Skeletal muscle tissue (tissue), 3 donors: ENCODE measurements at regions not wholly inside any gene's neighbourhood (a gene's known extent, or its start where the extent isn't known, plus 50 kb on each side); places are given as distances from the start of the nearest gene placed in this dataset.

Experiments used
- H3K27ac ChIP-seq: one replicate; pipeline ENCODE4 v1.7.0; 2013; ENCODE audit warnings: mild to moderate bottlenecking, low read depth, low read length, inconsistent platforms
- H3K27me3 ChIP-seq, 3 donors: one replicate each; pipeline ENCODE4 v1.7.0; 2013; ENCODE audit warnings: low read length in 3 of 3; ENCODE audit not compliant: control insufficient read depth in 3 of 3, insufficient read depth in 3 of 3
- H3K36me3 ChIP-seq, 3 donors: one replicate each; pipeline ENCODE4 v1.7.0; 2013; ENCODE audit warnings: low read length in 3 of 3; ENCODE audit not compliant: control insufficient read depth in 3 of 3, insufficient read depth in 3 of 3
- H3K4me1 ChIP-seq, 3 donors: one replicate each; pipeline ENCODE4 v1.7.0; 2013; ENCODE audit warnings: low read length in 3 of 3, mild to moderate bottlenecking in 3 of 3; ENCODE audit not compliant: control insufficient read depth in 3 of 3, insufficient read depth in 3 of 3
- H3K4me3 ChIP-seq, 3 donors: one replicate each; pipeline ENCODE4 v1.7.0; 2013; ENCODE audit warnings: low read length in 3 of 3
- H3K9ac ChIP-seq, 3 donors: one replicate each; pipeline ENCODE4 v1.7.0; 2013; ENCODE audit warnings: low read length in 3 of 3, mild to moderate bottlenecking in 3 of 3, moderate library complexity in 2 of 3, low read depth in 1 of 3
- H3K9me3 ChIP-seq, 3 donors: one replicate each; pipeline ENCODE4 v1.7.0; 2013; ENCODE audit warnings: low read length in 3 of 3; ENCODE audit not compliant: control insufficient read depth in 3 of 3
- donor health status: Osteomylitis.

DNA sequence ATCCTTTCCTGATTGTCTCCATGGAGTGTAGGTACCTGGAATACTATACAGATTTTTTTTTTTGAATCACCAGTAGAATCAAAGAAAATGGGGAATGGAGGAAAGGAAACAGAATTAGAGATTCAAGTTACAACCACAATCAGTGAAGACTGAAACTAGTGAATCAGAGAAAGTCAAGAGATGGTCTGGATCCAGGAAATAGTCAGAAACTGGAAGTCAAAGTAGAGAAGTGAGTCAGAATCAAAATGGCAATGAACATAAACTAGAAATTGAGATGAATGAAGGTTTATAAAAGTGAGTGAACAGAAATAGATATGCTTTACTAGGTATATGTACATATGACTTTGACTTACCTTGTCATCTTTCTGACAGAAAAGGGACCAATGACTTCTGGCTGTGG, 579.0 kb downstream of the PLCL1 start:
- H3K9me3 ChIP-seq = no peaks in the 10 kb centered on the region
- H3K27ac ChIP-seq = no peak overlapping the region
- H3K4me1 ChIP-seq = no peaks in the 10 kb centered on the region
- H3K27me3 ChIP-seq = no peaks in the 10 kb centered on the region
- H3K36me3 ChIP-seq = no peaks in the 10 kb centered on the region
- no peak overlapping the region for H3K4me3 ChIP-seq
- no peak overlapping the region for H3K9ac ChIP-seq

DNA sequence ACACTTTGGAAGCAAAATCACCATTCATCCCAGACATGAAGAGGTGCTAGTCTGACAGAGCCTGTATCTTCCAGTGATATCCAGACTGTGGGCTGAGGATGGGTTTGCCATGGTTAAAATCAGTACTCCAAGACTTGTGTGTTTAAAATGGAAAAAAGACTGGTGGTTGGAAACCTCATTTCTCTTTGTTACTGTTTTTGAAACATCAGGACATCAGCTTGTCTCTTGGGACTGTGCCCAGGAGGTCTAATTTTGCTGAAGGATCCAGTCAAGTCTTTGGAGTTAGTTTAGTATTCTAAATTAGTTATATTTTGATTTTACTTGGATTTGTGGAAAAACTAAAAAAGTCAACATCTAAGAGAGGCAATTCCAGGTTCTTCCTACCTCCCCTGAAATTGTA, 578.4 kb downstream of the PLCL1 start:
- H3K4me3 ChIP-seq = no peak overlapping the region
- no peak overlapping the region for H3K9ac ChIP-seq
- no peaks in the 10 kb centered on the region for H3K36me3 ChIP-seq
- no peak overlapping the region for H3K27ac ChIP-seq
- H3K4me1 ChIP-seq = no peaks in the 10 kb centered on the region
- H3K9me3 ChIP-seq = no peaks in the 10 kb centered on the region
- H3K27me3 ChIP-seq = no peaks in the 10 kb centered on the region

DNA sequence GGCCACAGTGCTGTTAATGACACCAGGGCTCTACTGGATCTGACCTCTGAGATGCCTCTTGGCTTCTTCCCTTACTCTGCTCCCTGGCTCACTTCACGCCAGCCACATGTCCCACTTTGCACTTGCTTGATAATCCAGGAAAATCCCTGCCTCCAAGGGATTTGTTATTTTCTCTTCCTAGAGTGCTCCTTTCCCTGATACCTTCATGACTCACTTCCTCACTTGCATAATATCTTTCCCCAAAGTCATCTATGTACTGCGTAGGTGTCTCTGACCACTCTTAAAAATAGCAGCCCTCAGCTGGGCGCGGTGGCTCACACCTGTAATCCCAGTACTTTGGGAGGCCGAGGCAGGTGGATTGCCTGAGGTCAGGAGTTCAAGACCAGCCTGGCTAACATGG, 572.3 kb downstream of the PLCL1 start:
- Histone ChIP-seq H3K36me3 (no peaks in the 10 kb centered on the region), H3K9me3 (no peaks in the 10 kb centered on the region), H3K4me1 (no peaks in the 10 kb centered on the region), H3K9ac (no peak overlapping the region), H3K4me3 (no peak overlapping the region), H3K27me3 (no peaks in the 10 kb centered on the region), H3K27ac (no peak overlapping the region)

DNA sequence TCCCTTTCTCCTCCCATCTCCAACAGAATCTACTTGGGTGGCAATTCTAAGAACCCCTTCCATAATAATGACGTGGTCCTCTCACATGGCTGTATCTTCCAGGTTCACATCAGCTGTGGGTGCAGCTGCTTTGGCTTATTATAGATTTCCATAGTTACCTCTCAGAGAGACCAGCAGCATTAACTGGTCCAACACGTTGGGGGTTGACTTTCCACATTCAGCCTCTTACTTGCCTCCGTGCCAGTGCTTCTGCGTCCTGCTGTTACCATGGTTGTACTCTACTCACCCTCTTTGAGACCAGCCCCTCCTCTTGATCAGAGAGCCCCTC, 570.7 kb downstream of the PLCL1 start:
- Histone ChIP-seq H3K36me3 (no peaks in the 10 kb centered on the region), H3K9me3 (no peaks in the 10 kb centered on the region), H3K27ac (no peak overlapping the region), H3K27me3 (no peaks in the 10 kb centered on the region), H3K9ac (no peak overlapping the region), H3K4me3 (no peak overlapping the region), H3K4me1 (no peaks in the 10 kb centered on the region)

DNA sequence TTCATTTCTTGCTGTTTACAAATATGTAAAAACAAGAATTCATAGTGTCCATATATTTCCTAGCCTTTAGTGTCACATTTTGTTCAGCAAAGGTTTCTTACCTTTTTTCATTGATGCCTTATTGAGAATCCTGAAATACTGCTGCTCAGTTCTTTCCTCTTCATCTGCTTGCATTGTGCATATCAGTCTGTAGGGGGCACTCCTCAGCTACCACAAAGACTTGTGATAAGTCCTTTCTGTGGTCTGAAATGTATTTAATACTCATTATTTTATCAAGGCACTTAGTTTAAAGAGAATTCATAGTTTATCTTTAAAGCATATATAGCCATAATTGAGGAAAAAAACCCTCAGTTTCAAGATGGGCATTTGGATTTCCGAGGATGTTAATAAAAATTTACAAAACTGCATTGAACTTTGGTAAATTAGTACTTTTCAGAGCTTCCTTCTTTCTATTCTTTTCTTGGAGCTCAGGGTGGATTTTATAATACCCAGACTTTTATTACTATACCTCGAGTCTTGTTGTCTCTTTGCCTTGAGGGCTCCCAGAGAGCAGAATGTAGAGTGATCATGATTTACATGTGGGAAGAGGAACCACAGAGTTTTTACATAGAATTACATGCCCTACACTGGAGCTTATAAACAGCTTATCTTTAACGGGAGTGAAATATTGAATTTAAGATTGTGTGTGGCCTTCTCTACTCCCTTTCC, 570.1 kb downstream of the PLCL1 start:
- Histone ChIP-seq H3K9ac (no peak overlapping the region), H3K9me3 (no peaks in the 10 kb centered on the region), H3K27ac (no peak overlapping the region), H3K4me3 (no peak overlapping the region), H3K4me1 (no peaks in the 10 kb centered on the region), H3K27me3 (no peaks in the 10 kb centered on the region), H3K36me3 (no peaks in the 10 kb centered on the region)

DNA sequence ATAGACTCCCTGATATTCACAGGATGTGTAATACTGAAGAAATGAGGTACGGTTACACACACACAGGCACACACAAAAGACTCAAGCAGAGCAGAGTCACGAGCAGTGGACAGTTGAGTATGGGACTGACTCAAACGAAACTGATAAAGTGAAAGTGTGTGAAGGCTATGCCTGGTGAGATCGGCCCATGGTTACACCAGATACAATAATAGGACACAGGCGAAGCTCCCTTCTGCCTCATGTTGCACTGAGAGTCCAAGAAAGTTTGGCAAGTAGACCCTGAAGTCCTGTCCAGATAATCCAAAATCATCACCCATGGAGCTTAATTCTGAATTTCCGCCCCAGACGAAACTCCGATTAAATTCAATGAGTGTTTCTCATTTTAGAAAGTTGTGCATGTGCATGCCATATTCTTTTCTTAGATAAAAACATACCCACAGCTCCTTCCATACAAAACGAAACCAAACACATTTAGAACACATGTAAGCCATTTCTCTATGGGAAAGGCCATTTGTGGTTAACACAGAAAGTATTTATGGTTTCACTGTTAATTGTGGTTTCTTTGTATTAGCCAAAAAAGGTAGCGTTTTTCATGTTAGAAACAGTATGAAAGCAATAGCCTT, 567.6 kb downstream of the PLCL1 start:
- H3K36me3 ChIP-seq = no peaks in the 10 kb centered on the region
- no peaks in the 10 kb centered on the region for H3K4me1 ChIP-seq
- H3K4me3 ChIP-seq = peak overlapping the region; percentile 65 to 68 (median 66)
- no peaks in the 10 kb centered on the region for H3K27me3 ChIP-seq
- no peak overlapping the region for H3K27ac ChIP-seq
- H3K9ac ChIP-seq = peak overlapping the region in 2 of 3 donors; percentile 13 to 58
- H3K9me3 ChIP-seq = no peaks in the 10 kb centered on the region

DNA sequence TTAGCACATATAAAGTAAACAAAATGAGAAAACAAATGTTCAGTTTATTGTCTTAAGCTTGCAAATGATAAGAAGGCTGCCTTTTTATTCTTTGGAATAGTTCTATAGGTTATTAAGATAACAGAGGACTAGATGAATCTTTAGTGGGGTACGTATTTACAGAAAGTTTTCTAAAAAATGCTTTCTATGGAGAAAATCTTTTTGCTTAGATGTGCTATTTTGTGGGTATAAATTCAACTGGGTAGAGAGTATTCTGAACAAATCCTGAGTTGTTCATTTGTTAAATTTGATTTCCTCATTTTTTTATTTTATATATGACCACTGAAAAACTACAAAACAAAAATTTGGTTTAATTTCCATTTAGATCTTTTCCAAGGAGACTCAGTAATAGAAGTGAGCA, 566.9 kb downstream of the PLCL1 start:
- Histone ChIP-seq H3K9me3 (no peaks in the 10 kb centered on the region), H3K27me3 (no peaks in the 10 kb centered on the region), H3K27ac (no peak overlapping the region), H3K4me1 (no peaks in the 10 kb centered on the region), H3K36me3 (no peaks in the 10 kb centered on the region), H3K4me3 (no peak overlapping the region), H3K9ac (no peak overlapping the region)

DNA sequence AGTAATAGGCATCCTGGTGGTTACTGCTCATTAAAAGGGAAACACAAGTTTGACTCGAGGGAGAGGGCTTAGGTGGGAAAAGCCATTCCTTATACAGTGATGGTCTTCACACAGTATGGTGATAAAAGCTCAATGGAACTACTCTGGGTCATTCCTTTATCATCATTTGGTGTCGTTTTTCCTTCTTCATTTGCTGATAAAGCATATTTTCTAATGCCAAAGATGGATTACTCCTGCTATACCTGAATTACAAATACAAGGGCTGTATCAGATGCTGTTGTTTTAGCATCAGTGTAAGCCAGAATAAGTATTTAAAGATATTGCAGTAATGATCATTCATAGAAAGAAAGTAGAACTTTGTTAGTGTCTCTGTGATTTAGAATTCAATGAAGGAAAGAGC, 563.7 kb downstream of the PLCL1 start:
- H3K4me1 ChIP-seq = no peaks in the 10 kb centered on the region
- H3K27me3 ChIP-seq = no peaks in the 10 kb centered on the region
- H3K27ac ChIP-seq = no peak overlapping the region
- no peaks in the 10 kb centered on the region for H3K36me3 ChIP-seq
- H3K4me3 ChIP-seq = no peak overlapping the region
- no peaks in the 10 kb centered on the region for H3K9me3 ChIP-seq
- no peak overlapping the region for H3K9ac ChIP-seq

DNA sequence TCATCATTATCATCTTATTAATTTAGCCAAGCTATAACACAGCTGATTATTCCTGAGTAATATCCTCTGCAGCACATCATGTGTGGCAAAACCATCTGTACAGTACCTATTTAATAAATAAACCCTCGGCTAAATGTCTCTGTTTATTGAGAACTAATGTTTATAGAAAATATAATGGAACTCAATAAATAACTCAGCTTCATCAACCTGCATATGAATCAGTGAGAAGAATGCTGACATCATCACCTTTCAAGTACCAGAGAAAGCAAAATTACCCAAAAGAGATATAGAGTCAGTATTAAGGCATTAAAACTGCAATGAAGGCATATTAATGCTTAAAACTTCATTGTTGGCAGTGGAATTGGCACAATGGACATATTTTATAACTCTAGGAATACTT, 558.3 kb downstream of the PLCL1 start:
- Histone ChIP-seq H3K27ac (no peak overlapping the region), H3K4me1 (no peaks in the 10 kb centered on the region), H3K9me3 (no peaks in the 10 kb centered on the region), H3K9ac (no peak overlapping the region), H3K4me3 (no peak overlapping the region), H3K27me3 (no peaks in the 10 kb centered on the region), H3K36me3 (no peaks in the 10 kb centered on the region)

DNA sequence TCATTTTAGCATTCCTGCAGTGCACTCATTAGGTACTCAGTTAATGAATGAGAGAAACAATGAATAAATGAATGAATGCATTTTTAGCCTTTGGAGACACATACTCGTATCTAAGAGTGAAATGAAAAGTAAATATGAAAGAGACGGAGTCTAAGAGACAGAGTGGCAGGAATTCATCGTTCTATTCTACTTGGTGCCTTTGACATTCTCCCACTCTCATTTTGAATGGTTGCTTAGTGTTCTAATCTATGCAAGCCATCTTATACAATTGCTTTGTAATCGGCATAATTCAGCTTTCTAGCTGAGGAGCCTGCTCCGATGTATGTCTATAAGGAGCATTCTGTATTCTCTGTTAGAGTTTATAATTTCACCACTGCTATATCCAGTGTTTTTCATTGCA, 554.9 kb downstream of the PLCL1 start:
- Histone ChIP-seq H3K9ac (no peak overlapping the region), H3K4me3 (no peak overlapping the region), H3K27me3 (no peaks in the 10 kb centered on the region), H3K9me3 (no peaks in the 10 kb centered on the region), H3K4me1 (no peaks in the 10 kb centered on the region), H3K36me3 (no peaks in the 10 kb centered on the region), H3K27ac (no peak overlapping the region)
